ENCODE measurements at regions not wholly inside any gene's neighbourhood (a gene's known extent, or its start where the extent isn't known, plus 50 kb on each side); places are given as distances from the start of the nearest gene placed in this dataset.

GRCh38 chr13:85108356-85108755, 690.9 kb downstream of the SLITRK6 start:
- H3K36me3 Mint-ChIP-seq, result no peaks in the 10 kb centered on the region
- ATAC-seq (replicated peaks) (no peak), DNase-seq (no peak)
- H3K27me3 Mint-ChIP-seq, result peaks cover 0 to 5% of the 10 kb centered on the region in 2 donors
- H3K9me3 Mint-ChIP-seq, result peaks cover 4 to 5% of the 10 kb centered on the region in 2 donors
- no peak overlapping the region for H3K27ac Mint-ChIP-seq
- H3K4me1 Mint-ChIP-seq, result no peaks in the 10 kb centered on the region
- no peak overlapping the region for H3K4me3 Mint-ChIP-seq

- Mint-ChIP-seq H3K27ac (no peak overlapping the region), H3K27me3 (no peaks in the 10 kb centered on the region), H3K4me3 (no peak overlapping the region), H3K9me3 (peaks cover 5 to 15% of the 10 kb centered on the region in 2 donors), H3K4me1 (no peaks in the 10 kb centered on the region), H3K36me3 (no peaks in the 10 kb centered on the region)
- ATAC-seq (replicated peaks) (no peak), DNase-seq (no peak)
These were observed 700.0 kb downstream of the SLITRK6 start for GRCh38 chr13:85099245-85099644.

GRCh38 chr13:85095418-85096272, 703.6 kb downstream of the SLITRK6 start:
- Mint-ChIP-seq H3K27ac (no peak overlapping the region), H3K4me3 (no peak overlapping the region), H3K4me1 (no peaks in the 10 kb centered on the region), H3K9me3 (peaks cover 1 to 10% of the 10 kb centered on the region in 2 donors), H3K36me3 (no peaks in the 10 kb centered on the region), H3K27me3 (no peaks in the 10 kb centered on the region)
- no peak for DNase-seq
- ATAC-seq (replicated peaks), result no peak

DNA sequence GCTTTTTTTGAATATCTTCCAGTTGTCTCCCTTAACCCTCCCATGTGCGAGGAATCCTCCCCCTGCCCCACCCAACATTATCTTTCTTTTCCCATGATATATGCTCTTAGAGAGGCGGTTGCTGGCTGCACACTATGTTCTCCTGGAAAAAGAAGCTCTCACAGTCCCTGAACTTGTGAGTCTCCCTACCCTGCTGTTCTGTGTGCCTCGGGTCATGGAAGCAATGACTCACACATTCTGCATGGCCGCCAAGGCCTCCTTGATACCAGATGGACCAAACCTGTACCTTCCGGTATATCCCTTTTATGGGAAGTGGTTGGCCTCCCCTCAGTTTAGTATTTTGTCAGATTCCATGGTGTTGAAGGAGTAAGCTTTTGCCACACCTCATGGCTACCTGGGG, 705.4 kb downstream of the SLITRK6 start:
- H3K9me3 Mint-ChIP-seq, result peaks cover 1 to 9% of the 10 kb centered on the region in 2 donors
- H3K4me1 Mint-ChIP-seq, result no peaks in the 10 kb centered on the region
- ATAC-seq (replicated peaks) (no peak), DNase-seq (no peak)
- no peaks in the 10 kb centered on the region for H3K36me3 Mint-ChIP-seq
- H3K4me3 Mint-ChIP-seq, result no peak overlapping the region
- no peaks in the 10 kb centered on the region for H3K27me3 Mint-ChIP-seq
- H3K27ac Mint-ChIP-seq, result no peak overlapping the region

- DNase-seq, result no peak
- H3K4me3 Mint-ChIP-seq, result no peak overlapping the region
- peaks cover 1 to 3% of the 10 kb centered on the region in 2 donors for H3K9me3 Mint-ChIP-seq
- ATAC-seq (replicated peaks), result no peak
- H3K27ac Mint-ChIP-seq, result no peak overlapping the region
- no peaks in the 10 kb centered on the region for H3K4me1 Mint-ChIP-seq
- no peaks in the 10 kb centered on the region for H3K36me3 Mint-ChIP-seq
- no peaks in the 10 kb centered on the region for H3K27me3 Mint-ChIP-seq
These were observed 707.5 kb downstream of the SLITRK6 start for GRCh38 chr13:85091631-85092234.

GRCh38 chr13:85089186-85089585, 710.0 kb downstream of the SLITRK6 start:
- Mint-ChIP-seq H3K27me3 (no peaks in the 10 kb centered on the region), H3K36me3 (no peaks in the 10 kb centered on the region), H3K9me3 (peaks cover 1 to 3% of the 10 kb centered on the region in 2 donors), H3K27ac (no peak overlapping the region), H3K4me3 (no peak overlapping the region), H3K4me1 (no peaks in the 10 kb centered on the region)
- DNase-seq (no peak), ATAC-seq (replicated peaks) (no peak)

- ATAC-seq (replicated peaks) (no peak), DNase-seq (no peak)
- no peaks in the 10 kb centered on the region for H3K4me1 Mint-ChIP-seq
- H3K36me3 Mint-ChIP-seq, result no peaks in the 10 kb centered on the region
- no peaks in the 10 kb centered on the region for H3K27me3 Mint-ChIP-seq
- no peaks in the 10 kb centered on the region for H3K9me3 Mint-ChIP-seq
- no peak overlapping the region for H3K27ac Mint-ChIP-seq
- no peak overlapping the region for H3K4me3 Mint-ChIP-seq
These were observed 718.5 kb downstream of the SLITRK6 start for GRCh38 chr13:85080691-85081090.

DNA sequence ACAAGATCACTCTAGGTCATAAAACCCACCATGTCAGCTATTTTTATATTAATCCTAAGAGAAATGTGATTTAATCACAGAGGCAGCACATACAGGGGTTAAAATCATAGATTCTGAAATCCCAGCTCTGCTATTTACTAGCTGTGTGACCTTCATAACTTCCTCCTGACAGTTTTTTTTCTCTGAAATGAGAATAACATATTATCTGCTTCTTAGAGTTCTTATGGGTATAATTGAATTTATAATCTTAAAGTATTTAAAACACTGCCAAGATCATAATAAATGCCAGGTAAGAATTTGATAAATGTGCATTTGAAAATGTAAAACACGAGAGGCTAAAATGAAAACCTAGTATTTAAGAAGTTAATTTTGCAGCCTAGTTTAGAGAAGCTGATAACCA, 722.9 kb downstream of the SLITRK6 start:
- Mint-ChIP-seq H3K36me3 (no peaks in the 10 kb centered on the region), H3K27me3 (no peaks in the 10 kb centered on the region), H3K4me3 (no peak overlapping the region), H3K27ac (no peak overlapping the region), H3K9me3 (peaks cover 0 to 2% of the 10 kb centered on the region in 2 donors), H3K4me1 (no peaks in the 10 kb centered on the region)
- no peak for ATAC-seq (replicated peaks)
- no peak for DNase-seq

DNA sequence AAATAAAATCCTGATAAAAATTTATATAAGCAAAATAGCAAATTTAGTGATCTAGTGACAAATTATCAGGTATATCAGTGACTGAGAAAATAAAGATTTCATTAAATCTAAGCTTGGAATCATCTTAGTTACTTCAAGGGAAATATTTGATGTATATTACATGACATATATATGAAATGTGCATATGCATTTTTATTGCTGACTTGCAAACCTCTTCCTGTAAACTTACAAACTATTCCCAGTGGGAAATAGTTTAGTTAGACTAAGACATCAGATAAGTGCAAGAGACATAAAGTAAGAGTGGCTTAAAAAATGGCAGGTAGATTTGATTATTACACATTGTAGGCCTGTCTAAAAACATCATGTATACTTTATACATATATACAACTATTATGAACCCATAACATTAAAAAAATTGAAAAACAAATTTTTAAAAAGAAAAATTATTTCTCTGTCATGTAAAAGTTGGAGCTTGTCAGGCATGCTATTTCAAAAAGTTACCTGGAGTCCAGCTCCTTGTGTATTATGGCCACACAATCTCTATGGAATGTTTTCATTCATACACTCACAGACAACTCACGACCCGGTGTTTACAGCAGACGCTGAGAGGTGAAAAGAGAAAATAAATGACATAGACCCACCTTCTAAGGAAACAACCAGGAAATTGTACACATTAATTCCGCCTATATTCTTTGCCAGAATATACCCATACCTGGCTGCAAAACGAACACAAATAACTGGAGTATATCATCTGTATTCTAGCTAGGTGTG, 724.5 kb downstream of the SLITRK6 start:
- Mint-ChIP-seq H3K27ac (no peak overlapping the region), H3K4me1 (no peaks in the 10 kb centered on the region), H3K36me3 (no peaks in the 10 kb centered on the region), H3K9me3 (peaks cover 0 to 2% of the 10 kb centered on the region in 2 donors), H3K27me3 (no peaks in the 10 kb centered on the region), H3K4me3 (no peak overlapping the region)
- DNase-seq, result no peak
- ATAC-seq (replicated peaks), result no peak

DNA sequence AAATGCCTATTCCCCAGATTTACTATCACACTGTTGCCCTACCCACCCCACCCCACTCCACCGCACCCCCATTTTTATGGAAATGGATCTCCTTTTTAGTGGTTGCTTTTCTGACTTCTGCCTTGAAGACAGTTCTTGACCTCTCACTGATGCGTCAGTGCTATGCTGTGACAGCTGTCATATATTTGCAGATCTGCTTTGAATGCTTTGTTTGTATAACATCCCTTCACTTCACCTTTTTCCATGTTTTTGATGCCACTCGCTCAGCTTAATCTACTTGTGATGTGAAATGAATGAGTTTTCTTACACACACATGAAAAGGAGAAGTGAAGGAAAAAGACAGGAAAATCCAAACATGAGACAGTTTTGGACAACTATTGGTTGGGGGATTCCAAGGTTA, 731.0 kb downstream of the SLITRK6 start:
- Mint-ChIP-seq H3K27ac (no peak overlapping the region), H3K9me3 (peaks cover 0 to 2% of the 10 kb centered on the region in 2 donors)

GRCh38 chr13:85040215-85040614, 759.0 kb downstream of the SLITRK6 start:
- H3K9me3 Mint-ChIP-seq, result peaks cover 0 to 2% of the 10 kb centered on the region in 2 donors
- H3K27me3 Mint-ChIP-seq, result no peaks in the 10 kb centered on the region
- no peaks in the 10 kb centered on the region for H3K4me1 Mint-ChIP-seq
- DNase-seq (no peak), ATAC-seq (replicated peaks) (no peak)
- H3K36me3 Mint-ChIP-seq, result no peaks in the 10 kb centered on the region
- H3K27ac Mint-ChIP-seq, result no peak overlapping the region
- H3K4me3 Mint-ChIP-seq, result no peak overlapping the region

More for the DNA sequence above, 731.0 kb downstream of the SLITRK6 start:
- H3K36me3 Mint-ChIP-seq, result no peaks in the 10 kb centered on the region
- DNase-seq (no peak), ATAC-seq (replicated peaks) (no peak)
- no peaks in the 10 kb centered on the region for H3K4me1 Mint-ChIP-seq
- H3K4me3 Mint-ChIP-seq, result no peak overlapping the region
- H3K27me3 Mint-ChIP-seq, result no peaks in the 10 kb centered on the region

DNA sequence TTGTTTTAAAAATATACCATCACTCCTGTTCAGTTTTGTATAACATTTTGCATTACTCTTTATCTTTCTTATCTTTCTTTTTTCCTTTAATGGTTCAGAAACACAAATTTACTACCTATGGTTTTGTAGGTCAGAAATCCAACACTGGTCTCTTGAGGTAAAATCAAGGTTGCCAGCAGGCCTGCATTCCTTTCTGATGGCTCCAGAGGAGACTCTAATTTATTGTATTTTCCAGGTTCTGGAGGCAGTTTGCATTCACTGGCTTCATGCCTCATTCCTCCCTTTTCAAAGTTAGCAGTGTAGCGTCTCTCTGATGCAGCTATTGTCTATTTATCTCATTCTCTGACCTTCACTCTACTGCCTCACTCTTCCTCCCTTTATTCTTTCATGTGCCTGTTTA, 767.4 kb downstream of the SLITRK6 start:
- Mint-ChIP-seq H3K9me3 (peaks cover 7% of the 10 kb centered on the region in 2 donors), H3K27ac (no peak overlapping the region), H3K27me3 (no peaks in the 10 kb centered on the region), H3K4me3 (no peak overlapping the region), H3K36me3 (no peaks in the 10 kb centered on the region), H3K4me1 (no peaks in the 10 kb centered on the region)
- ATAC-seq (replicated peaks), result no peak
- DNase-seq, result no peak

DNA sequence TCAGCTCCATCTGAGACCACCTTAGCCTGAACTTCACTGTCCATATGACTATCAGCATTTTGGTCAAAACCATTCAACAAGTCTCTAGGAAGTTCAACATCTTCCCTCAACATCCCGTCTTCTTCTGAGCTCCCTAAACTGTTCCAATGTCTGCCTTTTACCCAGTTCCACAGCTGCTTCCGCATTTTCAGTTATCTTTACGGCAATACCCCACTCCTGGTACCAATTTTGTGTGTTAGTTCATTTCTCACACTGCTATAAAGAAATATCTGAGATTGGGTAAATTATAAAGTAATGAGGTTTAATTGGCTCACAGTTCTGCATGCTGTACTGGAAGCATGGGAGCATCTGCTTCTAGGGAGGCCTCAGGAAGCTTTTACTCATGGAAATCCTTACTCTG, 771.2 kb downstream of the SLITRK6 start:
- H3K4me1 Mint-ChIP-seq, result no peaks in the 10 kb centered on the region
- no peak overlapping the region for H3K4me3 Mint-ChIP-seq
- H3K36me3 Mint-ChIP-seq, result peaks cover 0 to 1% of the 10 kb centered on the region in 2 donors
- peaks cover 9 to 15% of the 10 kb centered on the region in 2 donors for H3K9me3 Mint-ChIP-seq
- no peak for ATAC-seq (replicated peaks)
- no peak overlapping the region for H3K27ac Mint-ChIP-seq
- H3K27me3 Mint-ChIP-seq, result no peaks in the 10 kb centered on the region
- DNase-seq, result no peak

DNA sequence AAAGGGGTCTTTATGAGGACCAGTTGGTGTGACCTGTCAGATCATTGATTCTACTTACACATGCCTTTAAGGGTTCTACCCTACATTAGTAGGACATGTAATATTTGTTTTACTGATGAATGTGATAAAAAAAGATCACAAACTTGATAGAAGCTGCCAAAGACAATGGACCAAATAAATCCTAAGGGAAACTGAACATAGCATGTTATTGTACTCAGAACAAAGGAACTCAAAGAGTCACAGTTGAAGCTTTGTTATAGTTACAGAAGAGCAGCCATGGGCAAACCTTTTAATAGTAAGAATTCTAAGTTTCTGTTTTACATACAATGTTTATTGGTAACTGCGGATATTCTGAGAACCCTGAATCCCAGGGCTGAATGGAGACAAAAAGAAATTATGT, 780.1 kb downstream of the SLITRK6 start:
- H3K4me1 Mint-ChIP-seq, result no peaks in the 10 kb centered on the region
- H3K27me3 Mint-ChIP-seq, result no peaks in the 10 kb centered on the region
- peaks cover 3 to 11% of the 10 kb centered on the region in 2 donors for H3K9me3 Mint-ChIP-seq
- no peak overlapping the region for H3K27ac Mint-ChIP-seq
- no peak overlapping the region for H3K4me3 Mint-ChIP-seq
- DNase-seq, result no peak
- peaks cover 0 to under 1% of the 10 kb centered on the region in 2 donors for H3K36me3 Mint-ChIP-seq
- no peak for ATAC-seq (replicated peaks)

Data from stimulated activated naive B cell treated with anti-CD40 and anti-IgM and Interleukin-4, amounts not matched to agents 10 μg/mL and 1 μg/mL and 100 μg/mL, for 72 hours (primary cell).